ENCODE measurements at regions not wholly inside any gene's neighbourhood (a gene's known extent, or its start where the extent isn't known, plus 50 kb on each side); places are given as distances from the start of the nearest gene placed in this dataset.

DNA sequence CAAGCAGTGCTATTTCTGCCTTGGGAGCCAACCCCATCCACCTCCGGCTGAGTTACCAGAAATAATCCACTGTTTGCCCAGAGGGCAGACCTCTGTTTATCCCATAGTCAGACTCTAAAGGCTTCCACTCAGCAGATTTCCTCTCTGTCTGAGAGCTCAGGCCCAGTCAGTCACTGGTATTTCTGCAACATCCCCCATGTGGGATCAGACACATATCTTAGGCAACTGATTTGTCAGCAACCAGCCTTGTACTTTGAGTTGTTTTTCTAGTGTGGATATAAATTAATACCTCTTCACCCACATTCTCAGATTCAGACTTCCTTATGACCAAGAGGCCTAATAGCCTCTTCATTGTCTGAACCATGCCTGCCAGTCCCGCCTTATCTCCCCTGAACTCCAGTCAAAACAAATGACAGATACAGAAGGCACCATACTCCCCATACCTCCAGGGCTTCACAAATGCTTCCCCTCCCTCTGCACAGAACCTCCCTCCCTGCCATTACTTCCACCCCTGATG, 193.6 kb downstream of the FAM76B start:
- no peaks in the 10 kb centered on the region for H3K27me3 ChIP-seq (replicated peaks; ENCODE audit: control insufficient read depth, insufficient read depth, low read length)
- TF ChIP-seq, protein P1, sequence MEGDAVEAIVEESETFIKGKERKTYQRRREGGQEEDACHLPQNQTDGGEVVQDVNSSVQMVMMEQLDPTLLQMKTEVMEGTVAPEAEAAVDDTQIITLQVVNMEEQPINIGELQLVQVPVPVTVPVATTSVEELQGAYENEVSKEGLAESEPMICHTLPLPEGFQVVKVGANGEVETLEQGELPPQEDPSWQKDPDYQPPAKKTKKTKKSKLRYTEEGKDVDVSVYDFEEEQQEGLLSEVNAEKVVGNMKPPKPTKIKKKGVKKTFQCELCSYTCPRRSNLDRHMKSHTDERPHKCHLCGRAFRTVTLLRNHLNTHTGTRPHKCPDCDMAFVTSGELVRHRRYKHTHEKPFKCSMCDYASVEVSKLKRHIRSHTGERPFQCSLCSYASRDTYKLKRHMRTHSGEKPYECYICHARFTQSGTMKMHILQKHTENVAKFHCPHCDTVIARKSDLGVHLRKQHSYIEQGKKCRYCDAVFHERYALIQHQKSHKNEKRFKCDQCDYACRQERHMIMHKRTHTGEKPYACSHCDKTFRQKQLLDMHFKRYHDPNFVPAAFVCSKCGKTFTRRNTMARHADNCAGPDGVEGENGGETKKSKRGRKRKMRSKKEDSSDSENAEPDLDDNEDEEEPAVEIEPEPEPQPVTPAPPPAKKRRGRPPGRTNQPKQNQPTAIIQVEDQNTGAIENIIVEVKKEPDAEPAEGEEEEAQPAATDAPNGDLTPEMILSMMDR (IDR thresholded peaks at IDR 0.05; ENCODE audit: insufficient read depth, low read length, poor library complexity, severe bottlenecking): no peak
- H3K4me3 ChIP-seq (replicated peaks; ENCODE audit: low read depth, low read length): no peak overlapping the region
- no peak for DNase-seq (ENCODE audit: extremely low read depth, insufficient read length)
- no peaks in the 10 kb centered on the region for H3K36me3 ChIP-seq (ENCODE audit: control insufficient read depth, insufficient read depth, low read length)

DNA sequence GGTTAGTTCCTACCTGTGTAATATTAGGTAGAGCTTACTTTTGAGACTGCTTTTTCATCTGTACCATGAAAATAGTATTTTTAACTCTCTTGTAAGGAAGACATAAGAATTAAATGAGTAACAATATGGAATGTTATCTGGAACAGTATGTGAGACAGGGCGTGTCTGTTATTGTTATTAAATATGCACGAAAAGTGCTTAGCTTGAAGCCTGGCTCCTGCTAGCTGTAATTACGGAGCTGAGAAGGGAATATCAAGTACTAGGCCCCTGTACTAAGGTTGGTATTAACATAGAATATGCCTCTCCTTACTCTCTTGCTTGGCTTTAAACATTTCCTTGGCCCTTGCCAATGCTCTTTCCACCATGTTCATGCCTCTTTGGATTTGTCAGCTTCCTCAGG, 194.0 kb downstream of the FAM76B start:
- TF ChIP-seq, protein P1 (IDR thresholded peaks at IDR 0.05; ENCODE audit: insufficient read depth, low read length, poor library complexity, severe bottlenecking): no peak
- H3K4me3 ChIP-seq (replicated peaks; ENCODE audit: low read depth, low read length): no peak overlapping the region
- no peak for DNase-seq (ENCODE audit: extremely low read depth, insufficient read length)
- H3K27me3 ChIP-seq (replicated peaks; ENCODE audit: control insufficient read depth, insufficient read depth, low read length): no peaks in the 10 kb centered on the region
- no peaks in the 10 kb centered on the region for H3K36me3 ChIP-seq (ENCODE audit: control insufficient read depth, insufficient read depth, low read length)

DNA sequence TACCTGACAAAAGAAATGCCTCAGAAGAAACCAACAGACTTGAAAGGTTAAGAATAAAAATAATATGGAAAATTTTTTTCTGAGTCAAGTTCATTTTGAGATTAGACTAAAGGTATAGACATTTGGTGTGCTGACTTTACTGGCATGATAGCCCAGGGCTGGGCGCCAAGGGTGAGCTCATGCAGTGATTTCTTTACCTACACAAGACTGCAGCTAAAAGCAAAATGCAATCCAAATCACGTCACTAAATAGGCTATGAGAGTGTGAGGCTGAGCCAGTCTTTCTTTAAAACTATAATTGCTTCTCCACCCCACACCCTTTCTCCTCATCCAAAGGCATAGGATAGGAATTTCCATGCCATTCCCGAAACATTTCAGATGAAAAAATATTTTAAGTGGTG, 196.5 kb downstream of the FAM76B start:
- H3K36me3 ChIP-seq (ENCODE audit: control insufficient read depth, insufficient read depth, low read length): no peaks in the 10 kb centered on the region
- H3K4me3 ChIP-seq (replicated peaks; ENCODE audit: low read depth, low read length): no peak overlapping the region
- no peaks in the 10 kb centered on the region for H3K27me3 ChIP-seq (replicated peaks; ENCODE audit: control insufficient read depth, insufficient read depth, low read length)
- TF ChIP-seq, protein P1 (IDR thresholded peaks at IDR 0.05; ENCODE audit: insufficient read depth, low read length, poor library complexity, severe bottlenecking): no peak
- no peak for DNase-seq (ENCODE audit: extremely low read depth, insufficient read length)

DNA sequence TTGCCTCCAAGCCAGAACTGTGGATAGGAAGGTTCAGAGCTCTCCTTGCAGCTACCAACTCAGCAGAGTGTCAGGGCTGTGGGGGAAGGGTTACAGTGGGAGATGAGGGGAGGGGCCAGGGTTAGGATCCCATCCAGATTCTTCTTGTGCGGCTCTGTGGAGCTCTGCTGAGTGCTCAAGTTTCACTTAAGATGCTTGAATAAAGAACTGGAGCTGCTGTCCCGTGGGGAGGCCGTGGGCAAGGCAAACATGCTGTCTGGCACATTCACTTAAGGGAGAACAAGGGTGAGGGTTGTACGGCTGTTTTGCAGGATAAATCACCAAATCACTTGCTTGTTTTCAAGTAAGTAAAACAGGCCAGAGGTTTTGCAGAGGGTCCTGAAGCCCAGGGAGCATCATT, 197.1 kb downstream of the FAM76B start:
- no peak for DNase-seq (ENCODE audit: extremely low read depth, insufficient read length)

DNA sequence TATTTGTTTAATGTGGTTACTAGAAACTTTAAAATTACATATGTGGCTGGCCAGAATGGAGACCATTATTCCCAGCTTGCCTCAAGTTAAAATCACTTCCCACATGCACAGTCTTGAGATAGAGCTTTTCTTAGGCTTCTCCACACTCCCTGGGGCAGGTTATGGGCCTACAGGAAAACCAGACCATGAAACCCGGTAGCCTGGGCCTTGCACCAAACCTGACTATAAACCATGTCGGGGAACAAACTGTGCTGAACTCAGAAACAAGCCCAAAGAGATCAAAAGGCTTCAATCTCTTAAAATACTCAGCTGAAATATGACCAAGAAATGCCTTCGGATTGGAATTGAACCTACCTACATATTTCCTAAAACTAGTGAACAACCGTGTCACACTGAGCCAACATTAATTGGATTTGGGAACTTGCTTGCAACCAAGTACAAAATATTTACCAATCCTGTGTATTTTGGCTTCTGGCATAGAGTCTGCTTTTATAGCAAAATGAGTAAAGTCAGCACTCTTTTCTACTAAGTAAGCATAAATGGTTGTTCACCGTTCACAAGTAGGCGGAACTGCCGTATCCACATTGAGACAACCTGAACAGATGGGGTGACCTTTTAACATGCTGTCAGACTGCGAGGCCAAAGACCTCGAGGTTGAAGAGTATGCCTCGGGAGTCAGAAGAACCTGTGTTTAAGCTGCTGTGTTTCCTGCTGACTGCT, 199.5 kb downstream of the FAM76B start:
- no peak for DNase-seq (ENCODE audit: extremely low read depth, insufficient read length)
- no peaks in the 10 kb centered on the region for H3K36me3 ChIP-seq (ENCODE audit: control insufficient read depth, insufficient read depth, low read length)
- no peak overlapping the region for H3K4me3 ChIP-seq (replicated peaks; ENCODE audit: low read depth, low read length)
- TF ChIP-seq, protein P1 (IDR thresholded peaks at IDR 0.05; ENCODE audit: insufficient read depth, low read length, poor library complexity, severe bottlenecking): no peak
- H3K27me3 ChIP-seq (replicated peaks; ENCODE audit: control insufficient read depth, insufficient read depth, low read length): no peaks in the 10 kb centered on the region

More for the DNA sequence above, 197.1 kb downstream of the FAM76B start:
- no peak overlapping the region for H3K4me3 ChIP-seq (replicated peaks; ENCODE audit: low read depth, low read length)
- TF ChIP-seq, protein P1 (IDR thresholded peaks at IDR 0.05; ENCODE audit: insufficient read depth, low read length, poor library complexity, severe bottlenecking): no peak
- H3K27me3 ChIP-seq (replicated peaks; ENCODE audit: control insufficient read depth, insufficient read depth, low read length): no peaks in the 10 kb centered on the region
- H3K36me3 ChIP-seq (ENCODE audit: control insufficient read depth, insufficient read depth, low read length): no peaks in the 10 kb centered on the region

Data from GM06990 (cell line).